ENCODE measurements at regions not wholly inside any gene's neighbourhood (a gene's known extent, or its start where the extent isn't known, plus 50 kb on each side); places are given as distances from the start of the nearest gene placed in this dataset.

DNA sequence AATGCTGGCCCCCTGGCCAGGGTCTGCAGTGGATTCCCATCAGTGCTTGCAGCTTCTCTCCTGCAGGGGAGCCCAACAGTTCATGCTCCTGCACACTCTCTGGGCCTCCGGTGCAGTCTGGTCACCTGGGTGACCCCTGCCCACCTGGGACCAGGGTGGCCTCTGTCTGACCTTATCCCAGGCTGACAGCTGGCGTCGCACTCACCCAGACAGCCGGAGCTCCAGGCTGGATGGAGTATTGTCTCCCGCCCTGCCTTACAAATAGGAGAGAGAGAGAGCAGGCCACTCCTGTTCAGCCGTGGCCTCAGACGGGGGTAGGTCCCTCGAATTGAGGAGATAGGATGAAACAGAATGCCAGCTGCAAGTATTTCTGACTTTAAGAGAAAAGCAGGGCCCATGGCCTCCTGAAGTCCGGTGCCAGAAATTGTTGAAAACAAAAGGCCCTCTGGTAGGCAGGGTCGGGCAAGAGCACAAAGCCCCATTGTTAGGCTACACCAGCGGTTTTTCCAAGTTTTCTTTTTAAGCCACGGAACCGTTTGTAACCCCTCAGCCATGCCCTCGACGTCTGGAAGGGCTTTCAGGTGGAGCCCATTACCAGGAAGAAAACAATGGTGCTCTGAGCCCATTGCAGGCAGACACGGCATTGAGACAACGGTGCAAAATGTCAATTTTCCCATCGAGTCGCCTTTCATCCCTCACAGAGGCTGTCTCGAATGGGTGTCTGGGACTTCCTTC, 258.4 kb downstream of the BCL11A start:
- TF ChIP-seq, protein P1, sequence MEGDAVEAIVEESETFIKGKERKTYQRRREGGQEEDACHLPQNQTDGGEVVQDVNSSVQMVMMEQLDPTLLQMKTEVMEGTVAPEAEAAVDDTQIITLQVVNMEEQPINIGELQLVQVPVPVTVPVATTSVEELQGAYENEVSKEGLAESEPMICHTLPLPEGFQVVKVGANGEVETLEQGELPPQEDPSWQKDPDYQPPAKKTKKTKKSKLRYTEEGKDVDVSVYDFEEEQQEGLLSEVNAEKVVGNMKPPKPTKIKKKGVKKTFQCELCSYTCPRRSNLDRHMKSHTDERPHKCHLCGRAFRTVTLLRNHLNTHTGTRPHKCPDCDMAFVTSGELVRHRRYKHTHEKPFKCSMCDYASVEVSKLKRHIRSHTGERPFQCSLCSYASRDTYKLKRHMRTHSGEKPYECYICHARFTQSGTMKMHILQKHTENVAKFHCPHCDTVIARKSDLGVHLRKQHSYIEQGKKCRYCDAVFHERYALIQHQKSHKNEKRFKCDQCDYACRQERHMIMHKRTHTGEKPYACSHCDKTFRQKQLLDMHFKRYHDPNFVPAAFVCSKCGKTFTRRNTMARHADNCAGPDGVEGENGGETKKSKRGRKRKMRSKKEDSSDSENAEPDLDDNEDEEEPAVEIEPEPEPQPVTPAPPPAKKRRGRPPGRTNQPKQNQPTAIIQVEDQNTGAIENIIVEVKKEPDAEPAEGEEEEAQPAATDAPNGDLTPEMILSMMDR (IDR thresholded peaks at IDR 0.05; ENCODE audit: low read depth, low read length): no peak
- no peak for TF ChIP-seq EZH2phosphoT487 (IDR thresholded peaks at IDR 0.05; ENCODE audit: low read depth)

All from OCI-LY3 (cell line).